Lung (tissue), 11 donors: ENCODE measurements at regions not wholly inside any gene's neighbourhood (a gene's known extent, or its start where the extent isn't known, plus 50 kb on each side); places are given as distances from the start of the nearest gene placed in this dataset.

Experiments
- ATAC-seq: fragments of 200-7000 bp; cut with Tn5 transposase; one replicate; pipeline ENCODE4 v1.9.1; 2020; ENCODE audit warnings: moderate number of reproducible peaks; ENCODE audit not compliant: insufficient read depth, low FRiP score
- DNase-seq, 3 donors: peaks; one replicate each; pipeline ENCODE4 v3.0.0-alpha.2; 2013 to 2017
- H3K27ac ChIP-seq, 2 donors: one replicate each; pipeline ENCODE4 v1.5.1; 2013; ENCODE audit warnings: mild to moderate bottlenecking in 2 of 2, moderate library complexity in 2 of 2, control low read depth in 1 of 2, inconsistent platforms in 1 of 2, low read depth in 1 of 2, low read length in 1 of 2
- H3K27me3 ChIP-seq, 3 donors: one replicate each; pipeline ENCODE4 v1.5.1; 2013; ENCODE audit warnings: low read length in 2 of 3; ENCODE audit not compliant: control insufficient read depth in 3 of 3, insufficient read depth in 3 of 3
- H3K36me3 ChIP-seq, 4 donors: one replicate each; pipeline ENCODE4 v1.5.1; 2013; ENCODE audit warnings: low read length in 4 of 4, mild to moderate bottlenecking in 1 of 4, moderate library complexity in 1 of 4; ENCODE audit not compliant: control insufficient read depth in 4 of 4, insufficient read depth in 4 of 4
- H3K4me1 ChIP-seq, 5 donors: one replicate each; pipeline ENCODE4 v1.5.1; 2013; ENCODE audit warnings: low read length in 5 of 5, mild to moderate bottlenecking in 2 of 5, moderate library complexity in 1 of 5; ENCODE audit not compliant: control insufficient read depth in 5 of 5, insufficient read depth in 5 of 5
- H3K4me3 ChIP-seq: one replicate; pipeline ENCODE4 v1.5.1; 2013; ENCODE audit warnings: mild to moderate bottlenecking, control low read depth, moderate library complexity
- H3K9ac ChIP-seq, 2 donors: one replicate each; pipeline ENCODE4 v1.5.1; 2013; ENCODE audit warnings: low read length in 2 of 2, control low read depth in 1 of 2; ENCODE audit not compliant: insufficient read depth in 1 of 2
- H3K9me3 ChIP-seq, 4 donors: one replicate each; pipeline ENCODE4 v1.5.1; 2013; ENCODE audit warnings: low read length in 3 of 4, mild to moderate bottlenecking in 1 of 4, moderate library complexity in 1 of 4; ENCODE audit not compliant: control insufficient read depth in 4 of 4, insufficient read depth in 3 of 4
- WGBS, 2 donors: extraction: QIAGEN DNeasy Blood & Tissue Kit; methylation state at CpG; one replicate each; pipeline ENCODE4 v1.1.7; 2013; 5-methylcytosine and 5-hydroxymethylcytosine counted together
- TF ChIP-seq, protein P1 (sequence below): IDR thresholded peaks from 2 replicates; pipeline ENCODE4 v1.5.1; 2012; ENCODE audit warnings: mild to moderate bottlenecking; ENCODE audit errors: control extremely low read depth, extremely low read depth
- donor health status: control.
- donor health status: control.
- donor health status: Bipolar disorder and iron deficiency.
- donor health status: healthy.
- donor health status: DM: yes; HTN: yes; CAD: no.

DNA sequence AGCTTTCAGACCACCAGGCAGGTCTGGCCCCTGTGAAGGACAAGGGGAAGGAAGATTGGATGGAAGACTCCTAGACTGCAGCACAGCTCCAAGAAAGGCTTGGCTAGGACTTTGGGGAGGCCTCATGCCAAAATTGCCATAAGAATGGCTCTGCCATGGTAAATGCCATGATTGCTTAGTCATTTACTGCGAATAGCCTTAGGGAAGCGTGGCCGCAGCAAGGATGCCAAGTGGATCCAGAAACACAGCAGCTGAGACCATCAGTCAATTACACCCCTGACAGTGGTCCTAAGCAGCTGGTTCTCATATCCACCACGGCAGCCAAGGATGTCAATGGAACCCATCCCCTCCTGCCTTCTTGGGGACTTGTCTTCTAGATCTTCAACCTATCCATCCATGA is 88.2 kb upstream of the AUTS2 start:
- H3K9me3 ChIP-seq = peaks cover 0 to 4% (median 0%) of the 10 kb centered on the region in 4 donors
- TF ChIP-seq, protein P1, sequence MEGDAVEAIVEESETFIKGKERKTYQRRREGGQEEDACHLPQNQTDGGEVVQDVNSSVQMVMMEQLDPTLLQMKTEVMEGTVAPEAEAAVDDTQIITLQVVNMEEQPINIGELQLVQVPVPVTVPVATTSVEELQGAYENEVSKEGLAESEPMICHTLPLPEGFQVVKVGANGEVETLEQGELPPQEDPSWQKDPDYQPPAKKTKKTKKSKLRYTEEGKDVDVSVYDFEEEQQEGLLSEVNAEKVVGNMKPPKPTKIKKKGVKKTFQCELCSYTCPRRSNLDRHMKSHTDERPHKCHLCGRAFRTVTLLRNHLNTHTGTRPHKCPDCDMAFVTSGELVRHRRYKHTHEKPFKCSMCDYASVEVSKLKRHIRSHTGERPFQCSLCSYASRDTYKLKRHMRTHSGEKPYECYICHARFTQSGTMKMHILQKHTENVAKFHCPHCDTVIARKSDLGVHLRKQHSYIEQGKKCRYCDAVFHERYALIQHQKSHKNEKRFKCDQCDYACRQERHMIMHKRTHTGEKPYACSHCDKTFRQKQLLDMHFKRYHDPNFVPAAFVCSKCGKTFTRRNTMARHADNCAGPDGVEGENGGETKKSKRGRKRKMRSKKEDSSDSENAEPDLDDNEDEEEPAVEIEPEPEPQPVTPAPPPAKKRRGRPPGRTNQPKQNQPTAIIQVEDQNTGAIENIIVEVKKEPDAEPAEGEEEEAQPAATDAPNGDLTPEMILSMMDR = no peak
- H3K27me3 ChIP-seq = no peaks in the 10 kb centered on the region
- 92 to 100% methylated on average over 4 of the region's 4 CpGs for WGBS, 2 donors
- no peaks in the 10 kb centered on the region for H3K36me3 ChIP-seq
- H3K4me1 ChIP-seq = no peaks in the 10 kb centered on the region
- H3K27ac ChIP-seq = no peak overlapping the region
- no peak for ATAC-seq
- no peak for DNase-seq
- H3K4me3 ChIP-seq = no peak overlapping the region
- no peak overlapping the region for H3K9ac ChIP-seq

- Histone ChIP-seq H3K4me1 (no peaks in the 10 kb centered on the region), H3K4me3 (no peak overlapping the region), H3K9me3 (no peaks in the 10 kb centered on the region), H3K9ac (no peak overlapping the region), H3K27me3 (no peaks in the 10 kb centered on the region), H3K27ac (no peak overlapping the region), H3K36me3 (no peaks in the 10 kb centered on the region)
- no peak for ATAC-seq
- TF ChIP-seq, protein P1 = no peak
- peak in 1 of 3 donors; percentile 20 for DNase-seq
- WGBS, 2 donors = 53 to 54% methylated on average over 6 of the region's 6 CpGs
Observed at GRCh38 chr7:69515495-69516212, 82.6 kb upstream of the AUTS2 start.

GRCh38 chr7:69516238-69516820 is 81.9 kb upstream of the AUTS2 start:
- H3K27me3 ChIP-seq = no peaks in the 10 kb centered on the region
- H3K4me3 ChIP-seq = no peak overlapping the region
- TF ChIP-seq, protein P1 = no peak
- WGBS, 2 donors = 68 to 75% methylated on average over 9 of the region's 9 CpGs
- DNase-seq (no peak), ATAC-seq (no peak)
- H3K27ac ChIP-seq = no peak overlapping the region
- no peaks in the 10 kb centered on the region for H3K36me3 ChIP-seq
- no peaks in the 10 kb centered on the region for H3K9me3 ChIP-seq
- no peaks in the 10 kb centered on the region for H3K4me1 ChIP-seq
- H3K9ac ChIP-seq = no peak overlapping the region
